Cardiac muscle cell (in vitro differentiated cells and primary cell): ENCODE measurements at regions not wholly inside any gene's neighbourhood (a gene's known extent, or its start where the extent isn't known, plus 50 kb on each side); places are given as distances from the start of the nearest gene placed in this dataset.
A peak's percentile ranks its signal among the peaks of the same experiment; 100 is the strongest.

Experiments
- DNase-seq, 2 donors: peaks; one replicate each; pipeline versions ENCODE4 v3.0.0 to v3.0.0-alpha.2; 2010 to 2017; ENCODE audit warnings: low read depth in 1 of 2, low spot score in 1 of 2
- H3K27ac ChIP-seq: fragments of 200-600 bp; sonication (generic); 2 replicates; pipeline ENCODE4 v1.5.1; 2016
- H3K27me3 ChIP-seq: fragments of 200-600 bp; sonication (generic); 2 replicates; pipeline ENCODE4 v1.6.0; 2016; ENCODE audit warnings: control low read depth
- H3K36me3 ChIP-seq: fragments of 200-600 bp; sonication (generic); 2 replicates; pipeline ENCODE4 v1.5.1; 2016; ENCODE audit warnings: control low read depth
- H3K4me1 ChIP-seq: fragments of 200-600 bp; sonication (generic); 2 replicates; pipeline ENCODE4 v1.8.1; 2017; ENCODE audit warnings: low read depth, mild to moderate bottlenecking, mixed run types
- H3K4me3 ChIP-seq: fragments of 200-600 bp; sonication (generic); 2 replicates; pipeline ENCODE4 v1.5.1; 2016; ENCODE audit warnings: mild to moderate bottlenecking
- H3K9me3 ChIP-seq: fragments of 200-600 bp; sonication (generic); 2 replicates; pipeline ENCODE4 v1.5.1; 2017; ENCODE audit warnings: low read depth, mild to moderate bottlenecking, control low read depth
- TF ChIP-seq, protein P1 (sequence below): IDR thresholded peaks from 2 replicates; pipeline ENCODE4 v1.5.1; 2012; ENCODE audit warnings: low read depth, mild to moderate bottlenecking, low read length

- Histone ChIP-seq H3K4me3 (no peak overlapping the region), H3K36me3 (no peaks in the 10 kb centered on the region), H3K27ac (no peak overlapping the region), H3K27me3 (no peaks in the 10 kb centered on the region), H3K4me1 (peaks cover 14% of the 10 kb centered on the region), H3K9me3 (no peaks in the 10 kb centered on the region)
- peak in 1 of 2 donors; percentile 58 for DNase-seq
- TF ChIP-seq, protein P1, sequence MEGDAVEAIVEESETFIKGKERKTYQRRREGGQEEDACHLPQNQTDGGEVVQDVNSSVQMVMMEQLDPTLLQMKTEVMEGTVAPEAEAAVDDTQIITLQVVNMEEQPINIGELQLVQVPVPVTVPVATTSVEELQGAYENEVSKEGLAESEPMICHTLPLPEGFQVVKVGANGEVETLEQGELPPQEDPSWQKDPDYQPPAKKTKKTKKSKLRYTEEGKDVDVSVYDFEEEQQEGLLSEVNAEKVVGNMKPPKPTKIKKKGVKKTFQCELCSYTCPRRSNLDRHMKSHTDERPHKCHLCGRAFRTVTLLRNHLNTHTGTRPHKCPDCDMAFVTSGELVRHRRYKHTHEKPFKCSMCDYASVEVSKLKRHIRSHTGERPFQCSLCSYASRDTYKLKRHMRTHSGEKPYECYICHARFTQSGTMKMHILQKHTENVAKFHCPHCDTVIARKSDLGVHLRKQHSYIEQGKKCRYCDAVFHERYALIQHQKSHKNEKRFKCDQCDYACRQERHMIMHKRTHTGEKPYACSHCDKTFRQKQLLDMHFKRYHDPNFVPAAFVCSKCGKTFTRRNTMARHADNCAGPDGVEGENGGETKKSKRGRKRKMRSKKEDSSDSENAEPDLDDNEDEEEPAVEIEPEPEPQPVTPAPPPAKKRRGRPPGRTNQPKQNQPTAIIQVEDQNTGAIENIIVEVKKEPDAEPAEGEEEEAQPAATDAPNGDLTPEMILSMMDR = no peak
These were observed 306.0 kb downstream of the TFEC start for GRCh38 chr7:115724400-115725056.

DNA sequence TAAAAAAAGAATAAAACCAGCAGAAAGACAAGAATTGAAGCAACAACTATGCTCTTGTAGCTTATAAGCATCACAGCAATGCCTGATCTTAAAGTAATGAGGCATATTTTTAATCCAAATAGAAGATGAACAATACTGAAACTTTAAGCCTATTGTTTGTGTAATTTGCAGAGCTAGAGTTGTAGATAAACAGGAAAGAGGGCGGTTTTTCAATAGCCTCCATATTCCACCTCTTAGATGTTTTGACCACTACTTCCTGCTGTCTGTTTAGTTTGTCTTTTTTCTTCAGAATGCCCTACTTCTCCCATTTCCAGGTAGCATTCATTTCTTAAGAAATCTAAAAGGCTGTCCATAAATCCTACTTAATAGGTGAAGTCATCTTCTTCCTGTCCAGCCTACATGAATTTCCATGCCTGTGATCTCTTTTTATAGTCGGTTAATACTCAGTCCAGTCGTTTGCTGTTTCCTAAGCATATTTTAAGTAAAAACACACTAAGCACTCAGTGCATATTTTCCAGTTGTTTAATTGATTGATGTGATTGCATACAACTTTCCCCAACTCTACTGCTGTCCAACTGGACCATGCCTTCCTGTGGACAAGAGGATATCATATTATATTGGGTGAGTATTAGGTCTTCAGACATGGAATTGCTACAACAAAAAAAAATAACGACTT, 308.1 kb downstream of the TFEC start:
- no peak overlapping the region for H3K27ac ChIP-seq
- no peaks in the 10 kb centered on the region for H3K36me3 ChIP-seq
- no peak for DNase-seq
- no peaks in the 10 kb centered on the region for H3K9me3 ChIP-seq
- peaks cover 8% of the 10 kb centered on the region for H3K4me1 ChIP-seq
- no peak overlapping the region for H3K4me3 ChIP-seq
- TF ChIP-seq, protein P1 = no peak
- no peaks in the 10 kb centered on the region for H3K27me3 ChIP-seq

DNA sequence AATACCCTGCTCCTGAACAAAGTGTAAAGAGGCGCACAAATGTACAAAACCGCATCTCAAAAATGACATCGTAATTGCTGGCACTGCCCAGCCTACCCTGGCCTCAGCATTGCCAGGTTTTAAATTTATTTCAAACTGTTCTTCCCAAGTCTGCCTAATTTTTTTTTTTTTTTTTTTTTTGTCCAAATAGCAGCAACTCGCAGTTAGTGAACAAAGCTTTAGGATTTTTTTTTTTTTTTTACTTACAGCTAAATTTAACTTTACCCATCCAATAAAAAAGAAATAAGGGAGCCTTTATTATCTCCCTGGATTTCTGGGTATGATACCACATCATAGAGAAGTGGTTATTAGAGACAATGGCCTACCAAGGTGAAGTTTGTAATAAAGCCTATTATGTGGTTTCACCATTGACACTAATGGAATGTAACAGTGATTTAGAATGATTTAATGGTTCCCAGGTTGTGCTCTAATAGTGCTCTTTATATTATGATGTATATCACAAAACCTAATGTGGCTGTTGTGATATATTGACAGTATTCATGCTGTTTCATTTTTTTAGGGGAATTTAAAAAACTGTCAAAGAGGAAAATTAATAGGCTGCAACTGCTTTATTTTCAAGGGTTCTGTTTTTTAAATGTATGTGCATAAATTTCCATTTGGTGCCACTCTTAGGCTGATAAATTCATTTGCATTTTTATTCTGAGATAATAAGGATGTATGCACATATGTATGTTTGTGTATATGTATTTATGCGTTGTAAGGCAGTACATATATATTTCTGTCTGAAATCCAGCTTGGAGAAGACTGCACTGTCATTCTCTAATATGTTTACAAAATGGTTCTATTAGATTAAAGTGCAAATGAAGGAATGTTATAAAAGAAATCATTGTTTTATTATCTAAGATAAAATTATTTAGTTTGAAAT, 309.0 kb downstream of the TFEC start:
- no peaks in the 10 kb centered on the region for H3K36me3 ChIP-seq
- H3K4me1 ChIP-seq = peaks cover 8% of the 10 kb centered on the region
- TF ChIP-seq, protein P1 = no peak
- no peak overlapping the region for H3K4me3 ChIP-seq
- no peak for DNase-seq
- H3K9me3 ChIP-seq = no peaks in the 10 kb centered on the region
- no peak overlapping the region for H3K27ac ChIP-seq
- no peaks in the 10 kb centered on the region for H3K27me3 ChIP-seq

DNA sequence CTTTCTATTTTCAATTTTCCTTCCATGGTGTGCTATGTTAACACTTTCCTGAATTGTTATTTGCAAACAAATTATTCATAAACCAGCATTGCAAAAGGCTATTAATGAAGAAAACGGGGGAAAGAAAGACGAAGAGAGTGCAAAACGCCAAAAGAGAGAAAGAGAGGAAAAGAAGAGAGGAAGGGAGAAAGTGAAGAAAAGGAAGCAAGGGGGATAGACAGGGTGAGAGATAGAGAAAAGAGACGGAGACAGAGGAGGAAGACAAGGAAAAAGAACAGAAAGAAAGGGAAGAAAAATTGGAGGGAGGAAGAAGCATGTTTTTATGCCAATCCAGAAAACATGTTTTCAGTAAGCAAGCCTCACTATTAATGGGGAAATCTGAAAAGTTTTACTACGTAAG, 310.6 kb downstream of the TFEC start:
- no peak overlapping the region for H3K4me3 ChIP-seq
- H3K36me3 ChIP-seq = no peaks in the 10 kb centered on the region
- DNase-seq = no peak
- H3K27ac ChIP-seq = no peak overlapping the region
- H3K9me3 ChIP-seq = no peaks in the 10 kb centered on the region
- H3K27me3 ChIP-seq = no peaks in the 10 kb centered on the region
- TF ChIP-seq, protein P1 = no peak
- peaks cover 7% of the 10 kb centered on the region for H3K4me1 ChIP-seq

- no peak for DNase-seq
- TF ChIP-seq, protein P1 = no peak
- H3K4me3 ChIP-seq = no peak overlapping the region
- H3K27ac ChIP-seq = no peak overlapping the region
- H3K36me3 ChIP-seq = no peaks in the 10 kb centered on the region
- no peaks in the 10 kb centered on the region for H3K4me1 ChIP-seq
- no peaks in the 10 kb centered on the region for H3K27me3 ChIP-seq
- no peaks in the 10 kb centered on the region for H3K9me3 ChIP-seq
These were observed 320.9 kb downstream of the TFEC start for GRCh38 chr7:115709664-115710063.
